NCI-H345 treated with DMSO at 0.1 percent for 48 hours (cell line): ENCODE measurements at regions not wholly inside any gene's neighbourhood (a gene's known extent, or its start where the extent isn't known, plus 50 kb on each side); places are given as distances from the start of the nearest gene placed in this dataset.
A peak's percentile ranks its signal among the peaks of the same experiment; 100 is the strongest.
"Not testable (repeated sequence)": the region's sequence is repeated elsewhere in the genome, so short reads cannot be mapped to it uniquely, and the experiment has no call there.

Experiments
- DNase-seq: peaks from one replicate; lab custom pipeline; 2025; ENCODE audit not compliant: unreplicated experiment; lab: John Stamatoyannopoulos, UW

DNA sequence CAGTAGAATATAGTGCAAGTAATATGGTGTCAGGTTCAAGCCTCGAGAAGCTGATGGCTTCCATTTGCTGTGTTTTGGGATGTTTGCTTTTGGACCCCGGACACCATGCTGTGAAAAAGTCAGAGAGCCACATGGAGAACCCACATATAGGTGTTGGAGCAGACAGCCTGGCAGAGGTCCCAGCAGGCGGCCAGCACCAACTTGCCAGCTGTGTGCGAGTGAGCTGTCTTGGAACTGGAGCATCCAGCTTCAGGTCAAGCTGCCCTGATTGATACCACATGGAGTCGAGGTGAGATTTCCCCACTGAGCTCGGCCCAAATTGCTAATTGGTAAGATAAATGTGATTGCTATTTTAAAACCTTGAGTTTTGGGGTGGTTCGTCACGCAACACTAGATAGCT is 185.7 kb upstream of the TBL1XR1 start:
- no peak for DNase-seq

DNA sequence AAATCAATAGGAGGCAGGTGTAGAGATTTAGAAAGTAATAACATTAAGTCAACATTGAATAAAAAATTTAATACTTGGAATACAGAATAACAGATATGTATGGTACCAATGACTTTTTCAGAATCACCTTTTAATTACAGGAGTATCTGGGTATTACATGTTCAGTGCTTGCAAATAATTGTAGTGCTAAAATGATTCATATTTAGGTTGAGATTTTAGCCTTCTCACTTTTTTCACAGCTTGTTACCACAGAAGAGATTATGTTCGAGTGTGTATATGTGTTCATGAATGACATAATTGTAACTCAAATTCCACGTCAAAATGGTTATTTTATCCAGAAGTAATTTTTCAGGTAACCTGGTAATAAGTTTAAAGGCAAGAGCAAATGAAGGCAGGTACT is 187.9 kb upstream of the TBL1XR1 start:
- no peak for DNase-seq

DNA sequence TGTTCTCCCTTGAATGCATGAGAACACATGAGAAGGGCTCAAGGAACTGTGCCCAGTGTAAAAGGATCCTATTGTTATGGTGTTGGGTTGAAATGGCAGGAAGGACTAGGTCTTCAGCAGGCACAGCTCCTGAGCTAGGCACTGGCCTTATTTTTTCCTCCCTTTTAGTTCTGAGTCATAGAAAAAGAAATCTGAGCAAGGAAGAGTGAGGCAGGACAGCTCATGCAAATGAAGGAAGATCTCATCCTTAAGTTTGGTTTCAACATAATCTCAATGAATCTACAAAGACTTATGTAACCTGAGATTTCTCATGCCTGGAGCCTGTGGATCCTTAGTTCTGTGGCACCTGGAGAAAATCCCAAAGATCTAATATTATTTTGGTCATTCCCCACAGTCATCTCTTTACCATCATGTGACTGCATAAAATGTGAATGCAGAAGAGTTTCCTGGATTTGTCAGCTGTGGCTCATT is 188.6 kb upstream of the TBL1XR1 start:
- no peak for DNase-seq

- no peak for DNase-seq
Observed at GRCh38 chr3:177388209-177388608, 190.9 kb upstream of the TBL1XR1 start.

- not testable (repeated sequence) for DNase-seq
Observed at GRCh38 chr3:177394231-177395024, 197.1 kb upstream of the TBL1XR1 start.

DNA sequence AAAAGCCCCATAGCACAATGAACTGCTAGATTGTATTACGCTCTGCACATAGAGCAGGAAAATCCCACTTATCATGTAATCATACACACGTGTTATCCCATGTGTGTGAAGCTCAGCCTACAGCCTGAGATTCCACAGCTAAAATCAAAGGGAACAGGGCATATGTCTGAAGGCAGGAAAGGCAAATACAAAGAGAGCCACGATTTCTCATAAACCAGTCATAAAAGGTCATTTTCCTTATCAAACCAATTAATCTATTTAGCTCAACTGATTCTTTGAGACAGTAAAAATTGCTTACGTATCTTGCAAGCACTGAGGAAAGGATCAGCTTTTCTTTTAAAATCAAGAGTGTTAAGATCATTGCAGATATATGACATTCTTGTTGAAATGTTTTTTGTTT is 199.5 kb upstream of the TBL1XR1 start:
- DNase-seq = no peak

- no peak for DNase-seq
Observed at GRCh38 chr3:177401375-177401774, 204.1 kb upstream of the TBL1XR1 start.

- DNase-seq = no peak
Observed at GRCh38 chr3:177402533-177402932, 205.3 kb upstream of the TBL1XR1 start.

DNA sequence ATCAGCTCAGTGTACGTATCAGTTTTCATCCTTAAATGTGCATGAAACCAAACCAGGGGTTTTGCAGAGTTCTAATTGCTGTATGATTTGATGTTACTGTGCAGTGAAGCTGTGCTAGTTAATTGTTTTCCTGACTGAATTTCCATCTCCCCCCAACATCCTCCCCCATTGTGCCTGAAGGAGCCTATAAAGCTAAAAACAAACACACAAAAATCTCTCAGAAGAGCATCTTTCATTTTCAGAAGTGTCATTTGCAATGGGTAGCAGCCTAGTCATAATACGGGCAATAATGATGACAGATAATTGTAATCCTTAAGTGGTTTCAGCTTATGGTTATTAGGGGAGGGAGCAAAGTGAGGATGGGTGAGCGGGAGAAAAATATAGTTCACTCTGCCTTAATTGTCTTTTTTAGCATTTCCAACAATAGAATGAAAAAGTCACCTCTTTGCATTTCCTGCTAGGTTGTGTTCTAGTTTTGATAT is 207.9 kb upstream of the TBL1XR1 start:
- DNase-seq = no peak

DNA sequence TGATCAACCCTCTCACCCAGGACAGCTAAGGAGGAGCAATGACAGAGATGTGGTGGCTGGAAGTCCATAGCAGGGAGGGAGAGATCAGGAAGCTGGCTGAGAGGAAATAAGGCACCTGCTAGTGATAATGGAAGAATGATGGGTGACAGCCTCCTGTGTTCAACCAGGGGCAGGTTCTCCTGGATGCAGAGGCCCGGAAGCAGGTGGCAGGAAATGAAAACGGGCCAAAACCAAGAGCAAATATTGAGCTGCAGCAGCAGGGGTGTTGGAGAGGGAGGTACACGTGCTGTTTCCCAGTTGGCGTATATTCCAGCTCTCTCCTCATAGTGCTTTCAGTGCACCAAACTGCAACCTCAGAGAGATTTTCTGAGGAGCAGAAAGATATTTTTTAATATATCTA is 213.4 kb upstream of the TBL1XR1 start:
- DNase-seq = peak; percentile 81

DNA sequence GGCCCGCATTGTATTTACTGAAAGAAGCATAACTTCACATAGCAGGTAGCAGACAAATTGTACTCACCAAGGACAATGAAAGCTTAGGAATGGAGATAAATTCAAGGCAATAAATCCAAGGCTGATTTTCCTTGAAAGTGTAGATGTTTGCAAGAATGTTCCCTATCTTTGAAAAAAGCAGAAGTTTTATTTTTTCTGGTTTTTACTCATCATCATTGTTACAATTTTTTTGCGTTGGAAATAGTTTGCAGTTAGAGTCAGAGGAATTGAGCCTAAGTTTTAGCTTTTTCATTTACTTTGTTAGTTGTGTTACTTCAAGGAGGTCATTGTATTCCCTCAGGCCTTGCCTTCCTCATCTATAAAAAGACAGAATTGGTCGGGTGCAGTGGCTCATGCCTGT is 213.9 kb upstream of the TBL1XR1 start:
- no peak for DNase-seq

DNA sequence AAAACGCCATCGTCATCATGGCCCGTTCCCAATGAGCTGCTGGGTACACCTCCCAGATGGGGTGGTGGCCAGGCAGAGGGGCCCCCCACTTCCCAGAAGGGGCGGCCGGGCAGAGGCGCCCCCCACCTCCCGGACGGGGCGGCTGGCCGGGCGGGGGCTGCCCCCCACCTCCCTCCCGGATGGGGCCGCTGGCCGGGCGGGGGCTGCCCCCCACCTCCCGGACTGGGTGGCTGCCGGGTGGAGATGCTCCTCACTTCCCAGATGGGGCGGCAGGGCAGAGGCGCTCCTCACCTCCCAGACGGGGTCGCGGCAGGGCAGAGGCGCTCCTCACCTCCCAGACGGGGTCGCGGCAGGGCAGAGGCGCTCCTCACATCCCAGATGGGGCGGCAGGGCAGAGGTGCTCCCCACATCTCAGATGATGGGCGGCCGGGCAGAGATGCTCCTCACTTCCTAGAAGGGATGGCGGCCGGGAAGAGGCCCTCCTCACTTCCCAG is 215.4 kb upstream of the TBL1XR1 start:
- DNase-seq = not testable (repeated sequence)

- no peak for DNase-seq
Observed at GRCh38 chr3:177414093-177414492, 216.8 kb upstream of the TBL1XR1 start.

DNA sequence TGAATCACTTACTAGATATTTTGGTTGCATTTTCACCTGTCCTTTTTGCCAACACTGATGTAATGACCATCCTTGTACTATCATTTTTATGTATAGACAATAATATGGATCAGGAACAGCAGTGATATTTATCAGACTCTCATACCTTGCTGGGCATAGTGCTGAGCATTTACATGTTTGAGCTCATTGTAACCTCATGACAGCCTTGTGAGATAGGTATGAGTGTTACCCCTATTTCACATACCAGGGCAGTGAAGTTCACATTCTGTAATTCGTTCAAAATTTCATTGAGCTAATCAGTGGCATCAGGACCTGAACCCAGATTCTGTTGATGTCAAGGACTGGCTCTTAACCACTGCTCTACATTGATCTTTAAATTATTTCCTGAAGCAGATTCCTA is 221.5 kb upstream of the TBL1XR1 start:
- DNase-seq = no peak

DNA sequence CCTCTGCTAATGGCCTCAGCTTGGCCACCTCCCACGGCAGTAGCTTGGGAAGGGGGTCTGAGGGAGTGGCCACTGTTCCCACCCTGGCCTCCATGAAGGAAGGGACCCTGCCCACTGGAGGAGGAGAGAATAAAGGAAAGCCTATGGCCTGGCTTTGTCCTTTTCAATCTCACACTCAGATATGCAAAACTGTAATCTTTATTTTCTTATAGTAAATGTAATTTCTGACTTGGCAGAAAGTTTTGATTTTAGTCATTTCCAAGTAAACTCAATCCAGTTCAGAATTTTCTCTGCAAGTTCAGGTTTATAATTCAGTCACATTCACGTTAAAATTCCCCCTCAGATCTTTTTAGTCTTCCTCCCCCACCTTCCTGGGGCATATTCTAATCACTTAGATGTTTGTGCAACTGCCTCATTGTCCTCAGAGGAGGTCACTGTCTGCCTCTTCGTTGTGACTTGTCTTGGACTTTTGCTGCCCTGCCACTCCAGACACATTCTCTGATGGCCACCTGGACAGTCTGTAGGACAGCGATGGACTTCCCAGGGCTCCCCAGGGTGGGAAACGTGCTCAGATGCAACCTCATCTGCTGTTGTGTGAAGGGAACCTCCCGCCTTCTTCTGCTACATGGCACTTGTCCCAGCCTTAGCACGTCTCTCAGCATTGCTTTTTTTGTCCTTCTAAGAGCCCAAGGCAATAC is 222.8 kb upstream of the TBL1XR1 start:
- no peak for DNase-seq

- no peak for DNase-seq
Observed at GRCh38 chr3:177420651-177421480, 223.6 kb upstream of the TBL1XR1 start.

- DNase-seq = no peak
Observed at GRCh38 chr3:177421481-177421785, 224.2 kb upstream of the TBL1XR1 start.

DNA sequence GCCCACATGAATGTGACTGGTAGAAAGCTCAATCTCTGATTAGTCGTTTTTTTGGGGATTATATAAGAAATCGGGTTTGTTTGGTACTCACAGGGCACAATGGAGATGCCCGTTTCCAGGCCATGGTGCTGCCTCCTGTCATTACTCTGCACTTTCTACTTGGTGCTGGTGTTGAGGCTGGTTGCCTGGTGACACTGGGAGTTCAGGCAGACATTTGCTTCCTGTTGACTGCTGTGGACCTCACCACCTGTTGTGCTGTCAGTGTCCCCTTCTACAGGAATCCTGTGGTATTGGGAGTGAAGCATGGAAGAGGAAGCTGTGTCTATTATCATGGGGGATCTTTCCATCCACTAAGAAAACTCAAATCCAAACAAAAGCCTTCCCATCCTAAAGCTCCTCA is 227.2 kb upstream of the TBL1XR1 start:
- DNase-seq = no peak

GRCh38 chr3:177425042-177425441 is 227.8 kb upstream of the TBL1XR1 start:
- no peak for DNase-seq

- DNase-seq = no peak
Observed at GRCh38 chr3:177426106-177426877, 229.0 kb upstream of the TBL1XR1 start.
